NCI-H146 (cell line): ENCODE measurements at regions not wholly inside any gene's neighbourhood (a gene's known extent, or its start where the extent isn't known, plus 50 kb on each side); places are given as distances from the start of the nearest gene placed in this dataset.

Experiments
- DNase-seq: peaks from one replicate; lab custom pipeline; 2025; lab: John Stamatoyannopoulos, UW

- no peak for DNase-seq
These were observed 120.4 kb downstream of the ACKR3 start for GRCh38 chr2:236689981-236690380.

- DNase-seq: no peak
These were observed 121.1 kb downstream of the ACKR3 start for GRCh38 chr2:236690726-236691125.

GRCh38 chr2:236691799-236692167 is 122.2 kb downstream of the ACKR3 start:
- DNase-seq: no peak

- no peak for DNase-seq
These were observed 123.3 kb downstream of the ACKR3 start for GRCh38 chr2:236692937-236693336.

GRCh38 chr2:236693531-236693930 is 123.9 kb downstream of the ACKR3 start:
- DNase-seq: no peak

GRCh38 chr2:236694146-236694888 is 124.7 kb downstream of the ACKR3 start:
- DNase-seq: no peak

- DNase-seq: no peak
These were observed 127.2 kb downstream of the ACKR3 start for GRCh38 chr2:236696834-236697233.

GRCh38 chr2:236698016-236698627 is 128.5 kb downstream of the ACKR3 start:
- no peak for DNase-seq

GRCh38 chr2:236700703-236701102 is 131.1 kb downstream of the ACKR3 start:
- DNase-seq: no peak

GRCh38 chr2:236702657-236703372 is 133.2 kb downstream of the ACKR3 start:
- no peak for DNase-seq

- DNase-seq: no peak
These were observed 133.7 kb downstream of the ACKR3 start for GRCh38 chr2:236703373-236703709.

GRCh38 chr2:236703906-236704305 is 134.3 kb downstream of the ACKR3 start:
- no peak for DNase-seq

GRCh38 chr2:236704887-236705286 is 135.3 kb downstream of the ACKR3 start:
- DNase-seq: no peak

GRCh38 chr2:236705295-236706105 is 135.9 kb downstream of the ACKR3 start:
- no peak for DNase-seq

GRCh38 chr2:236706288-236706687 is 136.7 kb downstream of the ACKR3 start:
- no peak for DNase-seq

GRCh38 chr2:236706803-236707202 is 137.2 kb downstream of the ACKR3 start:
- no peak for DNase-seq

GRCh38 chr2:236711440-236711839 is 141.8 kb downstream of the ACKR3 start:
- no peak for DNase-seq

- no peak for DNase-seq
These were observed 142.7 kb downstream of the ACKR3 start for GRCh38 chr2:236712304-236712703.

- no peak for DNase-seq
These were observed 143.5 kb downstream of the ACKR3 start for GRCh38 chr2:236712961-236713673.

- DNase-seq: no peak
These were observed 144.5 kb downstream of the ACKR3 start for GRCh38 chr2:236714080-236714479.

- DNase-seq: no peak
These were observed 145.5 kb downstream of the ACKR3 start for GRCh38 chr2:236715077-236715476.

GRCh38 chr2:236715491-236715961 is 145.9 kb downstream of the ACKR3 start:
- DNase-seq: no peak
